T-helper 1 cell treated with Interleukin-12 subunit alpha and Interleukin-12 subunit beta and Interleukin-4 antibody, amounts not matched to agents 30 μg/mL and 1 μg/mL, for 36 hours (primary cell): ENCODE measurements at regions not wholly inside any gene's neighbourhood (a gene's known extent, or its start where the extent isn't known, plus 50 kb on each side); places are given as distances from the start of the nearest gene placed in this dataset.

Source experiments
- H3K27ac Mint-ChIP-seq: one replicate; pipeline ENCODE4 v1.8.0; 2021; ENCODE audit warnings: mild to moderate bottlenecking, mixed read lengths
- H3K27me3 Mint-ChIP-seq: one replicate; pipeline ENCODE4 v1.8.0; 2021; ENCODE audit warnings: low read depth, mixed read lengths
- H3K36me3 Mint-ChIP-seq: one replicate; pipeline ENCODE4 v1.8.0; 2021; ENCODE audit warnings: low read depth, mixed read lengths
- H3K4me1 Mint-ChIP-seq: one replicate; pipeline ENCODE4 v1.8.0; 2021; ENCODE audit warnings: low read depth, mixed read lengths
- H3K4me3 Mint-ChIP-seq: one replicate; pipeline ENCODE4 v1.8.0; 2021; ENCODE audit warnings: mild to moderate bottlenecking, moderate library complexity, mixed read lengths
- H3K9me3 Mint-ChIP-seq: one replicate; pipeline ENCODE4 v1.8.0; 2021; ENCODE audit warnings: mixed read lengths

- Mint-ChIP-seq H3K27me3 (no peaks in the 10 kb centered on the region), H3K4me1 (no peaks in the 10 kb centered on the region), H3K4me3 (no peak overlapping the region), H3K9me3 (no peaks in the 10 kb centered on the region), H3K36me3 (no peaks in the 10 kb centered on the region), H3K27ac (no peak overlapping the region)
These were observed 361.1 kb downstream of the GLRX3 start for GRCh38 chr10:130497056-130498010.

- H3K4me1 Mint-ChIP-seq, result no peaks in the 10 kb centered on the region
- no peak overlapping the region for H3K27ac Mint-ChIP-seq
These were observed 361.9 kb downstream of the GLRX3 start for GRCh38 chr10:130498042-130498441.

GRCh38 chr10:130498934-130499333 lies 362.7 kb downstream of the GLRX3 start:
- H3K36me3 Mint-ChIP-seq, result no peaks in the 10 kb centered on the region
- no peak overlapping the region for H3K4me3 Mint-ChIP-seq
- no peaks in the 10 kb centered on the region for H3K4me1 Mint-ChIP-seq
- no peaks in the 10 kb centered on the region for H3K9me3 Mint-ChIP-seq
- no peaks in the 10 kb centered on the region for H3K27me3 Mint-ChIP-seq
- H3K27ac Mint-ChIP-seq, result no peak overlapping the region

More at GRCh38 chr10:130498042-130498441, 361.9 kb downstream of the GLRX3 start:
- Mint-ChIP-seq H3K36me3 (no peaks in the 10 kb centered on the region), H3K4me3 (no peak overlapping the region), H3K27me3 (no peaks in the 10 kb centered on the region), H3K9me3 (no peaks in the 10 kb centered on the region)

- no peaks in the 10 kb centered on the region for H3K9me3 Mint-ChIP-seq
- H3K27ac Mint-ChIP-seq, result no peak overlapping the region
- no peaks in the 10 kb centered on the region for H3K36me3 Mint-ChIP-seq
- H3K4me3 Mint-ChIP-seq, result no peak overlapping the region
- no peaks in the 10 kb centered on the region for H3K4me1 Mint-ChIP-seq
- no peaks in the 10 kb centered on the region for H3K27me3 Mint-ChIP-seq
These were observed 363.4 kb downstream of the GLRX3 start for GRCh38 chr10:130499541-130499940.

GRCh38 chr10:130500261-130501000 lies 364.2 kb downstream of the GLRX3 start:
- H3K27ac Mint-ChIP-seq, result no peak overlapping the region
- no peaks in the 10 kb centered on the region for H3K36me3 Mint-ChIP-seq
- no peak overlapping the region for H3K4me3 Mint-ChIP-seq
- no peaks in the 10 kb centered on the region for H3K4me1 Mint-ChIP-seq
- no peaks in the 10 kb centered on the region for H3K9me3 Mint-ChIP-seq
- H3K27me3 Mint-ChIP-seq, result no peaks in the 10 kb centered on the region

- no peak overlapping the region for H3K27ac Mint-ChIP-seq
- no peaks in the 10 kb centered on the region for H3K9me3 Mint-ChIP-seq
- H3K4me3 Mint-ChIP-seq, result no peak overlapping the region
- H3K36me3 Mint-ChIP-seq, result no peaks in the 10 kb centered on the region
- no peaks in the 10 kb centered on the region for H3K27me3 Mint-ChIP-seq
- no peaks in the 10 kb centered on the region for H3K4me1 Mint-ChIP-seq
These were observed 371.3 kb downstream of the GLRX3 start for GRCh38 chr10:130507461-130507860.

GRCh38 chr10:130509881-130510689 lies 373.9 kb downstream of the GLRX3 start:
- H3K27ac Mint-ChIP-seq, result no peak overlapping the region

GRCh38 chr10:130510755-130511154 lies 374.6 kb downstream of the GLRX3 start:
- H3K27ac Mint-ChIP-seq, result no peak overlapping the region
- no peaks in the 10 kb centered on the region for H3K36me3 Mint-ChIP-seq
- H3K4me1 Mint-ChIP-seq, result no peaks in the 10 kb centered on the region
- no peaks in the 10 kb centered on the region for H3K9me3 Mint-ChIP-seq
- no peaks in the 10 kb centered on the region for H3K27me3 Mint-ChIP-seq
- no peak overlapping the region for H3K4me3 Mint-ChIP-seq

More at GRCh38 chr10:130509881-130510689, 373.9 kb downstream of the GLRX3 start:
- H3K36me3 Mint-ChIP-seq, result no peaks in the 10 kb centered on the region
- no peaks in the 10 kb centered on the region for H3K9me3 Mint-ChIP-seq
- no peaks in the 10 kb centered on the region for H3K4me1 Mint-ChIP-seq
- H3K4me3 Mint-ChIP-seq, result no peak overlapping the region
- no peaks in the 10 kb centered on the region for H3K27me3 Mint-ChIP-seq

- Mint-ChIP-seq H3K9me3 (no peaks in the 10 kb centered on the region), H3K4me3 (no peak overlapping the region), H3K4me1 (no peaks in the 10 kb centered on the region), H3K27me3 (no peaks in the 10 kb centered on the region), H3K27ac (no peak overlapping the region), H3K36me3 (no peaks in the 10 kb centered on the region)
These were observed 375.6 kb downstream of the GLRX3 start for GRCh38 chr10:130511766-130512165.

- Mint-ChIP-seq H3K36me3 (no peaks in the 10 kb centered on the region), H3K9me3 (no peaks in the 10 kb centered on the region)
These were observed 376.7 kb downstream of the GLRX3 start for GRCh38 chr10:130512936-130513335.

GRCh38 chr10:130513686-130514476 lies 377.7 kb downstream of the GLRX3 start:
- H3K4me3 Mint-ChIP-seq, result no peak overlapping the region
- H3K4me1 Mint-ChIP-seq, result no peaks in the 10 kb centered on the region
- H3K27me3 Mint-ChIP-seq, result no peaks in the 10 kb centered on the region
- H3K9me3 Mint-ChIP-seq, result no peaks in the 10 kb centered on the region
- no peaks in the 10 kb centered on the region for H3K36me3 Mint-ChIP-seq
- no peak overlapping the region for H3K27ac Mint-ChIP-seq

More at GRCh38 chr10:130512936-130513335, 376.7 kb downstream of the GLRX3 start:
- no peak overlapping the region for H3K4me3 Mint-ChIP-seq
- no peaks in the 10 kb centered on the region for H3K27me3 Mint-ChIP-seq
- no peaks in the 10 kb centered on the region for H3K4me1 Mint-ChIP-seq
- no peak overlapping the region for H3K27ac Mint-ChIP-seq

GRCh38 chr10:130515670-130516069 lies 379.5 kb downstream of the GLRX3 start:
- Mint-ChIP-seq H3K27me3 (no peaks in the 10 kb centered on the region), H3K4me3 (no peak overlapping the region), H3K4me1 (no peaks in the 10 kb centered on the region), H3K36me3 (no peaks in the 10 kb centered on the region), H3K9me3 (peaks cover 8% of the 10 kb centered on the region), H3K27ac (no peak overlapping the region)

GRCh38 chr10:130516141-130516735 lies 380.0 kb downstream of the GLRX3 start:
- Mint-ChIP-seq H3K27me3 (no peaks in the 10 kb centered on the region), H3K27ac (no peak overlapping the region), H3K4me3 (no peak overlapping the region), H3K36me3 (no peaks in the 10 kb centered on the region), H3K4me1 (no peaks in the 10 kb centered on the region), H3K9me3 (peaks cover 8% of the 10 kb centered on the region)
